WTC11 (cell line): ENCODE measurements at regions not wholly inside any gene's neighbourhood (a gene's known extent, or its start where the extent isn't known, plus 50 kb on each side); places are given as distances from the start of the nearest gene placed in this dataset.

Experiments used
- ATAC-seq: fragments of 200-7000 bp; cut with Tn5 transposase; 2 replicates; pipeline ENCODE4 v1.10.0; 2021; ENCODE audit warnings: mild to moderate bottlenecking, moderate library complexity
- CTCF ChIA-PET: fragments of 300-600 bp; sonication (Branson Sonifier 250); formaldehyde crosslinking; loops from one replicate; lab custom pipeline; 2021; ENCODE audit warnings: antibody characterized with exemption; lab: Charles Lee
- POLR2A ChIA-PET: fragments of 350-600 bp; sonication (Branson Sonifier 250); formaldehyde crosslinking; loops from one replicate; lab custom pipeline; 2021; ENCODE audit warnings: antibody characterized with exemption; lab: Charles Lee
- DNase-seq: peaks from one replicate; pipeline ENCODE4 v3.0.0; 2021; ENCODE audit warnings: low spot score
- H3K27ac Mint-ChIP-seq: 2 replicates; pipeline ENCODE4 v1.8.0; 2021; ENCODE audit warnings: mixed read lengths
- H3K27me3 Mint-ChIP-seq: 2 replicates; pipeline ENCODE4 v1.8.0; 2021; ENCODE audit warnings: low read depth, mild to moderate bottlenecking, moderate library complexity, mixed read lengths
- H3K36me3 Mint-ChIP-seq: 2 replicates; pipeline ENCODE4 v1.8.0; 2021; ENCODE audit warnings: mixed read lengths
- H3K4me1 Mint-ChIP-seq: 2 replicates; pipeline ENCODE4 v1.8.0; 2022; ENCODE audit warnings: mixed read lengths
- H3K4me3 Mint-ChIP-seq: 2 replicates; pipeline ENCODE4 v1.8.0; 2021; ENCODE audit warnings: mild to moderate bottlenecking, moderate library complexity, mixed read lengths
- H3K9me3 Mint-ChIP-seq: 2 replicates; pipeline ENCODE4 v1.8.0; 2021; ENCODE audit warnings: mixed read lengths
- ETV6 ChIP-seq: sonication (generic); formaldehyde crosslinking; IDR thresholded peaks from 2 replicates; pipeline ENCODE4 v1.8.1; 2022; ENCODE audit warnings: mild to moderate bottlenecking, missing genetic modification reagents
- GABPB1 ChIP-seq: sonication (generic); formaldehyde crosslinking; IDR thresholded peaks from 2 replicates; pipeline ENCODE4 v1.8.1; 2023; ENCODE audit warnings: mild to moderate bottlenecking, missing genetic modification reagents
- JUN ChIP-seq: sonication (generic); formaldehyde crosslinking; IDR thresholded peaks from 2 replicates; pipeline ENCODE4 v1.8.0; 2023; ENCODE audit warnings: mild to moderate bottlenecking, missing genetic modification reagents
- MYBL2 ChIP-seq: sonication (generic); formaldehyde crosslinking; IDR thresholded peaks from 2 replicates; pipeline ENCODE4 v1.8.1; 2023; ENCODE audit warnings: mild to moderate bottlenecking, moderate library complexity, missing genetic modification reagents
- NFYB ChIP-seq: sonication (generic); formaldehyde crosslinking; conservative IDR thresholded peaks from 2 replicates; pipeline ENCODE4 v1.8.0; 2022; ENCODE audit warnings: low read depth, missing genetic modification reagents
- PRRX2 ChIP-seq: fragments of 250-450 bp; sonication (Bioruptor Pico); IDR thresholded peaks from 2 replicates; pipeline ENCODE4 v1.8.0; 2021; ENCODE audit warnings: mild to moderate bottlenecking
- RORB ChIP-seq: fragments of 250-450 bp; sonication (Bioruptor Pico); IDR thresholded peaks from 2 replicates; pipeline ENCODE4 v1.9.0; 2021; ENCODE audit warnings: mild to moderate bottlenecking
- SMAD4 ChIP-seq: sonication (generic); formaldehyde crosslinking; IDR thresholded peaks from 2 replicates; pipeline ENCODE4 v1.8.0; 2022; ENCODE audit warnings: mild to moderate bottlenecking, missing genetic modification reagents
- SP1 ChIP-seq: sonication (generic); formaldehyde crosslinking; conservative IDR thresholded peaks from 2 replicates; pipeline ENCODE4 v1.8.1; 2022; ENCODE audit warnings: missing genetic modification reagents
- TP53 ChIP-seq: sonication (generic); formaldehyde crosslinking; IDR thresholded peaks from 2 replicates; pipeline ENCODE4 v1.8.1; 2023; ENCODE audit warnings: mild to moderate bottlenecking, missing genetic modification reagents
- ZBTB21 ChIP-seq: sonication (generic); formaldehyde crosslinking; IDR thresholded peaks from 2 replicates; pipeline ENCODE4 v1.8.1; 2023; ENCODE audit warnings: mild to moderate bottlenecking, missing genetic modification reagents, borderline replicate concordance
- ZNF219 ChIP-seq: sonication (generic); formaldehyde crosslinking; IDR thresholded peaks from 2 replicates; pipeline ENCODE4 v1.8.0; 2023; ENCODE audit warnings: missing genetic modification reagents, mild to moderate bottlenecking, borderline replicate concordance
- ZNF232 ChIP-seq: sonication (generic); formaldehyde crosslinking; IDR thresholded peaks from 2 replicates; pipeline ENCODE4 v1.8.0; 2022; ENCODE audit warnings: mild to moderate bottlenecking, missing genetic modification reagents
- TF ChIP-seq, protein P1 (sequence below): sonication (generic); formaldehyde crosslinking; IDR thresholded peaks from 2 replicates; pipeline ENCODE4 v1.8.1; 2023; ENCODE audit warnings: mild to moderate bottlenecking, missing genetic modification reagents
- TF ChIP-seq, protein P2 (sequence below): fragments of 250-450 bp; sonication (Bioruptor Pico); IDR thresholded peaks from 2 replicates; pipeline ENCODE4 v1.9.0; 2021; ENCODE audit warnings: moderate library complexity, mild to moderate bottlenecking, inconsistent platforms, borderline replicate concordance
- TF ChIP-seq, protein P3 (sequence below): fragments of 250-450 bp; sonication (Bioruptor Pico); IDR thresholded peaks from 2 replicates; pipeline ENCODE4 v1.9.0; 2021; ENCODE audit warnings: mild to moderate bottlenecking, borderline replicate concordance
- TF ChIP-seq, protein P4 (sequence below): fragments of 250-450 bp; sonication (Bioruptor Pico); IDR thresholded peaks from 2 replicates; pipeline ENCODE4 v1.9.0; 2021; ENCODE audit warnings: mild to moderate bottlenecking
- TF ChIP-seq, protein P5 (sequence below): sonication (generic); formaldehyde crosslinking; IDR thresholded peaks from 2 replicates; pipeline ENCODE4 v1.8.0; 2022; ENCODE audit warnings: missing genetic modification reagents
- TF ChIP-seq, protein P6 (sequence below): sonication (generic); formaldehyde crosslinking; IDR thresholded peaks from 2 replicates; pipeline ENCODE4 v1.8.1; 2023; ENCODE audit warnings: mild to moderate bottlenecking, moderate library complexity, missing genetic modification reagents

DNA sequence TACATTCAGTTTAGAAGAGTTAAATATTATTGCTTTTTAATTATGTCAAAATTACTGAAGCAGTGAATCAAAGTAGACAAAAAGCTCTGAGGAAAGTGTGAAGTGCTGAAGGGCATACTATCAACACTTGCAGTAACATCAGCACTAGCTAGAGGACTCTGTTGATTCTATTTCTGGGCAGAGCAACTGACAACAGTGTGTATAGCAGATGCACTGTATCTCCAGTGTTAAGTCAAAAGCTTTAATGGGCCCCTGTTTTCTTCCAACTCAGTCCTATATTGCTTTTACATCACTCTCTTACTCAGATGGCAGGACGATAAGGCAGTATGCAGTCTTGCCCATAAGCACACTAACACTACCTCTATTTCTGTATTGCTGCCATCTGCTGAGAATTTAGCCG, 435.2 kb upstream of the AMOT start:
- CTCF ChIA-PET, result interaction anchor here (1.6 kb wide), 1 partner anchor 15 kb away, joined by 5 read pairs; no protein-coding TSS in a partner anchor
- TF ChIP-seq ZBTB21 (CRISPR knock-in tag) (no peak), ZNF219 (no peak), JUN (CRISPR knock-in tag) (no peak), SMAD4 (no peak), GABPB1 (CRISPR knock-in tag) (no peak), NFYB (no peak)
- TF ChIP-seq, protein P1, sequence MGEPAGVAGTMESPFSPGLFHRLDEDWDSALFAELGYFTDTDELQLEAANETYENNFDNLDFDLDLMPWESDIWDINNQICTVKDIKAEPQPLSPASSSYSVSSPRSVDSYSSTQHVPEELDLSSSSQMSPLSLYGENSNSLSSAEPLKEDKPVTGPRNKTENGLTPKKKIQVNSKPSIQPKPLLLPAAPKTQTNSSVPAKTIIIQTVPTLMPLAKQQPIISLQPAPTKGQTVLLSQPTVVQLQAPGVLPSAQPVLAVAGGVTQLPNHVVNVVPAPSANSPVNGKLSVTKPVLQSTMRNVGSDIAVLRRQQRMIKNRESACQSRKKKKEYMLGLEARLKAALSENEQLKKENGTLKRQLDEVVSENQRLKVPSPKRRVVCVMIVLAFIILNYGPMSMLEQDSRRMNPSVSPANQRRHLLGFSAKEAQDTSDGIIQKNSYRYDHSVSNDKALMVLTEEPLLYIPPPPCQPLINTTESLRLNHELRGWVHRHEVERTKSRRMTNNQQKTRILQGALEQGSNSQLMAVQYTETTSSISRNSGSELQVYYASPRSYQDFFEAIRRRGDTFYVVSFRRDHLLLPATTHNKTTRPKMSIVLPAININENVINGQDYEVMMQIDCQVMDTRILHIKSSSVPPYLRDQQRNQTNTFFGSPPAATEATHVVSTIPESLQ (CRISPR knock-in tag), result no peak
- TF ChIP-seq, protein P2, sequence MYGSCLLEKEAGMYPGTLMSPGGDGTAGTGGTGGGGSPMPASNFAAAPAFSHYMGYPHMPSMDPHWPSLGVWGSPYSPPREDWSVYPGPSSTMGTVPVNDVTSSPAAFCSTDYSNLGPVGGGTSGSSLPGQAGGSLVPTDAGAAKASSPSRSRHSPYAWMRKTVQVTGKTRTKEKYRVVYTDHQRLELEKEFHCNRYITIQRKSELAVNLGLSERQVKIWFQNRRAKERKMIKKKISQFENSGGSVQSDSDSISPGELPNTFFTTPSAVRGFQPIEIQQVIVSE (CRISPR knock-in tag), result no peak
- TF ChIP-seq, protein P3, sequence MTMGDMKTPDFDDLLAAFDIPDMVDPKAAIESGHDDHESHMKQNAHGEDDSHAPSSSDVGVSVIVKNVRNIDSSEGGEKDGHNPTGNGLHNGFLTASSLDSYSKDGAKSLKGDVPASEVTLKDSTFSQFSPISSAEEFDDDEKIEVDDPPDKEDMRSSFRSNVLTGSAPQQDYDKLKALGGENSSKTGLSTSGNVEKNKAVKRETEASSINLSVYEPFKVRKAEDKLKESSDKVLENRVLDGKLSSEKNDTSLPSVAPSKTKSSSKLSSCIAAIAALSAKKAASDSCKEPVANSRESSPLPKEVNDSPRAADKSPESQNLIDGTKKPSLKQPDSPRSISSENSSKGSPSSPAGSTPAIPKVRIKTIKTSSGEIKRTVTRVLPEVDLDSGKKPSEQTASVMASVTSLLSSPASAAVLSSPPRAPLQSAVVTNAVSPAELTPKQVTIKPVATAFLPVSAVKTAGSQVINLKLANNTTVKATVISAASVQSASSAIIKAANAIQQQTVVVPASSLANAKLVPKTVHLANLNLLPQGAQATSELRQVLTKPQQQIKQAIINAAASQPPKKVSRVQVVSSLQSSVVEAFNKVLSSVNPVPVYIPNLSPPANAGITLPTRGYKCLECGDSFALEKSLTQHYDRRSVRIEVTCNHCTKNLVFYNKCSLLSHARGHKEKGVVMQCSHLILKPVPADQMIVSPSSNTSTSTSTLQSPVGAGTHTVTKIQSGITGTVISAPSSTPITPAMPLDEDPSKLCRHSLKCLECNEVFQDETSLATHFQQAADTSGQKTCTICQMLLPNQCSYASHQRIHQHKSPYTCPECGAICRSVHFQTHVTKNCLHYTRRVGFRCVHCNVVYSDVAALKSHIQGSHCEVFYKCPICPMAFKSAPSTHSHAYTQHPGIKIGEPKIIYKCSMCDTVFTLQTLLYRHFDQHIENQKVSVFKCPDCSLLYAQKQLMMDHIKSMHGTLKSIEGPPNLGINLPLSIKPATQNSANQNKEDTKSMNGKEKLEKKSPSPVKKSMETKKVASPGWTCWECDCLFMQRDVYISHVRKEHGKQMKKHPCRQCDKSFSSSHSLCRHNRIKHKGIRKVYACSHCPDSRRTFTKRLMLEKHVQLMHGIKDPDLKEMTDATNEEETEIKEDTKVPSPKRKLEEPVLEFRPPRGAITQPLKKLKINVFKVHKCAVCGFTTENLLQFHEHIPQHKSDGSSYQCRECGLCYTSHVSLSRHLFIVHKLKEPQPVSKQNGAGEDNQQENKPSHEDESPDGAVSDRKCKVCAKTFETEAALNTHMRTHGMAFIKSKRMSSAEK (CRISPR knock-in tag), result no peak
- TF ChIP-seq, protein P4, sequence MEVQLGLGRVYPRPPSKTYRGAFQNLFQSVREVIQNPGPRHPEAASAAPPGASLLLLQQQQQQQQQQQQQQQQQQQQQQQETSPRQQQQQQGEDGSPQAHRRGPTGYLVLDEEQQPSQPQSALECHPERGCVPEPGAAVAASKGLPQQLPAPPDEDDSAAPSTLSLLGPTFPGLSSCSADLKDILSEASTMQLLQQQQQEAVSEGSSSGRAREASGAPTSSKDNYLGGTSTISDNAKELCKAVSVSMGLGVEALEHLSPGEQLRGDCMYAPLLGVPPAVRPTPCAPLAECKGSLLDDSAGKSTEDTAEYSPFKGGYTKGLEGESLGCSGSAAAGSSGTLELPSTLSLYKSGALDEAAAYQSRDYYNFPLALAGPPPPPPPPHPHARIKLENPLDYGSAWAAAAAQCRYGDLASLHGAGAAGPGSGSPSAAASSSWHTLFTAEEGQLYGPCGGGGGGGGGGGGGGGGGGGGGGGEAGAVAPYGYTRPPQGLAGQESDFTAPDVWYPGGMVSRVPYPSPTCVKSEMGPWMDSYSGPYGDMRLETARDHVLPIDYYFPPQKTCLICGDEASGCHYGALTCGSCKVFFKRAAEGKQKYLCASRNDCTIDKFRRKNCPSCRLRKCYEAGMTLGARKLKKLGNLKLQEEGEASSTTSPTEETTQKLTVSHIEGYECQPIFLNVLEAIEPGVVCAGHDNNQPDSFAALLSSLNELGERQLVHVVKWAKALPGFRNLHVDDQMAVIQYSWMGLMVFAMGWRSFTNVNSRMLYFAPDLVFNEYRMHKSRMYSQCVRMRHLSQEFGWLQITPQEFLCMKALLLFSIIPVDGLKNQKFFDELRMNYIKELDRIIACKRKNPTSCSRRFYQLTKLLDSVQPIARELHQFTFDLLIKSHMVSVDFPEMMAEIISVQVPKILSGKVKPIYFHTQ (CRISPR knock-in tag), result no peak
- POLR2A ChIA-PET, result no interaction called here
- H3K9me3 Mint-ChIP-seq, result no peaks in the 10 kb centered on the region
- H3K4me1 Mint-ChIP-seq, result peaks cover 6% of the 10 kb centered on the region
- H3K27me3 Mint-ChIP-seq, result no peaks in the 10 kb centered on the region
- DNase-seq (no peak), ATAC-seq (peak; percentile 36; the same call in 1 of the 2 replicates)
- H3K27ac Mint-ChIP-seq, result no peak overlapping the region
- H3K4me3 Mint-ChIP-seq, result no peak overlapping the region
- no peaks in the 10 kb centered on the region for H3K36me3 Mint-ChIP-seq

DNA sequence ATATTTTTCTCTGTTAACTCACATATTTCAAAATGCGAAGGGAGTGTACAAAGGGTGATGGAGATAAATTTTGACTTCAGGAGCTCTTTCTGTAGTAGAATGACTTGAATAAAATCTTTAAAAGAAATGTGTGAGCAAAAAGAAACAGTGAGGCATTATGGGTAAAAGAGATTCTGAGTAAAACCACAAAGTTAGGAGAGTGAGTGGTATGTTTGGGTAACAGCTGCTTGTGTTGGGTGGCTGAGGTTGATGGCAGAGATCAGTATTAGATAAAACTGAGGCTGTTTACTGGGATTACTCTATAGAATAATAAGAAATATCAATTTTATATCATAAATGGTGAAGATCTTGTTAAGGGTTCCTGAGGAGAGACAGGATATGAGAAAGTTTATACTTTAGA, 434.2 kb upstream of the AMOT start:
- H3K4me1 Mint-ChIP-seq, result peaks cover 4% of the 10 kb centered on the region; the same call in 1 of the 2 replicates
- no peak for DNase-seq
- H3K4me3 Mint-ChIP-seq, result no peak overlapping the region
- H3K27ac Mint-ChIP-seq, result no peak overlapping the region
- H3K36me3 Mint-ChIP-seq, result no peaks in the 10 kb centered on the region
- CTCF ChIA-PET, result interaction anchor here (1.6 kb wide), 1 partner anchor 14 kb away, joined by 5 read pairs; no protein-coding TSS in a partner anchor
- H3K9me3 Mint-ChIP-seq, result no peaks in the 10 kb centered on the region
- POLR2A ChIA-PET, result no interaction called here
- no peaks in the 10 kb centered on the region for H3K27me3 Mint-ChIP-seq
- ATAC-seq, result no peak
- TF ChIP-seq TP53 (CRISPR knock-in tag), result no peak
- no peak for TF ChIP-seq ZNF232 (CRISPR knock-in tag)
- TF ChIP-seq PRRX2 (CRISPR knock-in tag), result no peak
- TF ChIP-seq, protein P5, sequence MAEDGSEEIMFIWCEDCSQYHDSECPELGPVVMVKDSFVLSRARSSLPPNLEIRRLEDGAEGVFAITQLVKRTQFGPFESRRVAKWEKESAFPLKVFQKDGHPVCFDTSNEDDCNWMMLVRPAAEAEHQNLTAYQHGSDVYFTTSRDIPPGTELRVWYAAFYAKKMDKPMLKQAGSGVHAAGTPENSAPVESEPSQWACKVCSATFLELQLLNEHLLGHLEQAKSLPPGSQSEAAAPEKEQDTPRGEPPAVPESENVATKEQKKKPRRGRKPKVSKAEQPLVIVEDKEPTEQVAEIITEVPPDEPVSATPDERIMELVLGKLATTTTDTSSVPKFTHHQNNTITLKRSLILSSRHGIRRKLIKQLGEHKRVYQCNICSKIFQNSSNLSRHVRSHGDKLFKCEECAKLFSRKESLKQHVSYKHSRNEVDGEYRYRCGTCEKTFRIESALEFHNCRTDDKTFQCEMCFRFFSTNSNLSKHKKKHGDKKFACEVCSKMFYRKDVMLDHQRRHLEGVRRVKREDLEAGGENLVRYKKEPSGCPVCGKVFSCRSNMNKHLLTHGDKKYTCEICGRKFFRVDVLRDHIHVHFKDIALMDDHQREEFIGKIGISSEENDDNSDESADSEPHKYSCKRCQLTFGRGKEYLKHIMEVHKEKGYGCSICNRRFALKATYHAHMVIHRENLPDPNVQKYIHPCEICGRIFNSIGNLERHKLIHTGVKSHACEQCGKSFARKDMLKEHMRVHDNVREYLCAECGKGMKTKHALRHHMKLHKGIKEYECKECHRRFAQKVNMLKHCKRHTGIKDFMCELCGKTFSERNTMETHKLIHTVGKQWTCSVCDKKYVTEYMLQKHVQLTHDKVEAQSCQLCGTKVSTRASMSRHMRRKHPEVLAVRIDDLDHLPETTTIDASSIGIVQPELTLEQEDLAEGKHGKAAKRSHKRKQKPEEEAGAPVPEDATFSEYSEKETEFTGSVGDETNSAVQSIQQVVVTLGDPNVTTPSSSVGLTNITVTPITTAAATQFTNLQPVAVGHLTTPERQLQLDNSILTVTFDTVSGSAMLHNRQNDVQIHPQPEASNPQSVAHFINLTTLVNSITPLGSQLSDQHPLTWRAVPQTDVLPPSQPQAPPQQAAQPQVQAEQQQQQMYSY (CRISPR knock-in tag), result no peak
- no peak for TF ChIP-seq RORB (CRISPR knock-in tag)
- TF ChIP-seq MYBL2, result no peak
- no peak for TF ChIP-seq SP1 (CRISPR knock-in tag)
- TF ChIP-seq, protein P6, sequence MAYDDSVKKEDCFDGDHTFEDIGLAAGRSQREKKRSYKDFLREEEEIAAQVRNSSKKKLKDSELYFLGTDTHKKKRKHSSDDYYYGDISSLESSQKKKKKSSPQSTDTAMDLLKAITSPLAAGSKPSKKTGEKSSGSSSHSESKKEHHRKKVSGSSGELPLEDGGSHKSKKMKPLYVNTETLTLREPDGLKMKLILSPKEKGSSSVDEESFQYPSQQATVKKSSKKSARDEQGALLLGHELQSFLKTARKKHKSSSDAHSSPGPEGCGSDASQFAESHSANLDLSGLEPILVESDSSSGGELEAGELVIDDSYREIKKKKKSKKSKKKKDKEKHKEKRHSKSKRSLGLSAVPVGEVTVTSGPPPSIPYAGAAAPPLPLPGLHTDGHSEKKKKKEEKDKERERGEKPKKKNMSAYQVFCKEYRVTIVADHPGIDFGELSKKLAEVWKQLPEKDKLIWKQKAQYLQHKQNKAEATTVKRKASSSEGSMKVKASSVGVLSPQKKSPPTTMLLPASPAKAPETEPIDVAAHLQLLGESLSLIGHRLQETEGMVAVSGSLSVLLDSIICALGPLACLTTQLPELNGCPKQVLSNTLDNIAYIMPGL, result no peak
- TF ChIP-seq GABPB1 (CRISPR knock-in tag), result no peak
- no peak for TF ChIP-seq SMAD4
- TF ChIP-seq NFYB, result no peak
- TF ChIP-seq ETV6, result no peak
